ENCODE measurements at regions not wholly inside any gene's neighbourhood (a gene's known extent, or its start where the extent isn't known, plus 50 kb on each side); places are given as distances from the start of the nearest gene placed in this dataset.
A peak's percentile ranks its signal among the peaks of the same experiment; 100 is the strongest.
"Not testable (repeated sequence)": the region's sequence is repeated elsewhere in the genome, so short reads cannot be mapped to it uniquely, and the experiment has no call there.

DNA sequence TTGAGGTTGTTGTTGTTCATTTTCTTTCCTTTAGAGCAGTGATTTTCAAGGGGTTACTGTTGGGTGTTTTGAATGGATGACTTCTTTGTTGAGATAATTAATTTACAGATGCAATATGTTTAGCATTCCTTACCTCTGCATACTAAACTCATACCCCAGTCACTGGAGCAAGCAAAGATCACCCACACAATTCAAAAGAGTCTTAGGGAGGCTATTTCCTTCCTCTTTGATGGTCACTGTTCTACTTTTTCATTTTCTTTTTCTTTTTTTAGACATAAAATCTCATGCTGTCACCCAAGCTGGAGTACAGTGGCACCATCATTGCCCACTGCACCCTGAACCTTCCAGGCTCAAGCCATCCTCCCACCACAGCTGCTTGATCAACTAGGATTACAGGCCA, 723.8 kb upstream of the DEFB115 start:
- H3K79me1 ChIP-seq (ENCODE audit: low read length), result not testable (repeated sequence)

DNA sequence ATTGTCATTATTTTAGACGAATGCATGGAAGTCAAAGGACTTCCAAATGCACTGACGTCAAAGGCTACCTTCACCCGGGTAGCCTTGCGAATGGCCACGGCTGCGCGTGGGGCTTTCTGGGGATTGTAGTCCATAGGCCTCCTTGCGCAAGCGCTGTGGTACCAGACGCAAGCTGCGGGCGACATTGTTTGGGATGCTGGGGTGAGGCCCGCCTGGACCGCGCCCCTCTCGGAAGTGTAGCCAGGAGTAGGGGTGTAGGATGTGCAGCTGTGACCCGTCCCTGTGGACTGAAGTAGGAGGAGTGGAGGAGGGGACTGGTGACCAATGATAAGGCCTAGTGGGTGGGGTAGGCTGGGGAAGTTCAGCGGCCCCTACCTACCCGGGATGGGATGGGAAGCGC, 720.0 kb upstream of the DEFB115 start:
- WGBS (ENCODE audit: extremely low coverage, insufficient coverage, insufficient read length), result no CpG with 5 or more reads among the region's 20 CpGs
- Histone ChIP-seq H3K4me2 (ENCODE audit: low read length) (peak overlapping the region; percentile 20), H3K4me3 (ENCODE audit: low read depth, low read length) (peak overlapping the region; percentile 56), H4K8ac (ENCODE audit: low read depth, low read length) (peak overlapping the region; percentile 76)
- H2BK5ac ChIP-seq (ENCODE audit: low read depth, low read length, poor library complexity); H3K79me2 ChIP-seq (ENCODE audit: control insufficient read depth, insufficient read depth, low read length, poor library complexity); H3K14ac ChIP-seq (ENCODE audit: low read length); H3K18ac ChIP-seq (ENCODE audit: low read length); H3K4ac ChIP-seq (ENCODE audit: low read depth, low read length); H3K79me1 ChIP-seq (ENCODE audit: low read length); H3K23ac ChIP-seq (ENCODE audit: low read length); H2BK12ac ChIP-seq (ENCODE audit: low read length); H2AK5ac ChIP-seq (ENCODE audit: low read length); H3K27me3 ChIP-seq (ENCODE audit: insufficient read depth, low read length); H3K4me1 ChIP-seq (ENCODE audit: control insufficient read depth in 1 of 2, insufficient read depth in 2 of 2, low read length in 2 of 2); H3K27ac ChIP-seq (ENCODE audit: low read depth, low read length); H4K91ac ChIP-seq (ENCODE audit: low read depth, low read length); H3K36me3 ChIP-seq (ENCODE audit: control insufficient read depth in 1 of 2, insufficient read depth in 2 of 2, low read length in 2 of 2); H2AFZ ChIP-seq (ENCODE audit: insufficient read depth, low read length, poor library complexity); H4K12ac ChIP-seq (ENCODE audit: low read depth, low read length); H2BK120ac ChIP-seq (ENCODE audit: insufficient read depth, low read length, poor library complexity); H3K9me3 ChIP-seq (ENCODE audit: insufficient read depth, low read depth, low read length); H3K9ac ChIP-seq (ENCODE audit: low read length): not testable (repeated sequence)
- peak in 1 of 2 donors; percentile 10 for DNase-seq

More for the DNA sequence above, 723.8 kb upstream of the DEFB115 start:
- H3K18ac ChIP-seq (ENCODE audit: low read length); H2AFZ ChIP-seq (ENCODE audit: insufficient read depth, low read length, poor library complexity); H2BK5ac ChIP-seq (ENCODE audit: low read depth, low read length, poor library complexity); H3K14ac ChIP-seq (ENCODE audit: low read length); H3K79me2 ChIP-seq (ENCODE audit: control insufficient read depth, insufficient read depth, low read length, poor library complexity); H3K23ac ChIP-seq (ENCODE audit: low read length); H3K9ac ChIP-seq (ENCODE audit: low read length); H4K8ac ChIP-seq (ENCODE audit: low read depth, low read length); H3K27me3 ChIP-seq (ENCODE audit: insufficient read depth, low read length); H3K36me3 ChIP-seq (ENCODE audit: control insufficient read depth in 1 of 2, insufficient read depth in 2 of 2, low read length in 2 of 2); H3K9me3 ChIP-seq (ENCODE audit: insufficient read depth, low read depth, low read length); H2BK120ac ChIP-seq (ENCODE audit: insufficient read depth, low read length, poor library complexity); H3K4me1 ChIP-seq (ENCODE audit: control insufficient read depth in 1 of 2, insufficient read depth in 2 of 2, low read length in 2 of 2); H2AK5ac ChIP-seq (ENCODE audit: low read length); H3K4ac ChIP-seq (ENCODE audit: low read depth, low read length); H3K4me3 ChIP-seq (ENCODE audit: low read depth, low read length); H2BK12ac ChIP-seq (ENCODE audit: low read length); H3K27ac ChIP-seq (ENCODE audit: low read depth, low read length); H4K91ac ChIP-seq (ENCODE audit: low read depth, low read length); DNase-seq; H4K12ac ChIP-seq (ENCODE audit: low read depth, low read length); H3K4me2 ChIP-seq (ENCODE audit: low read length): not testable (repeated sequence)

DNA sequence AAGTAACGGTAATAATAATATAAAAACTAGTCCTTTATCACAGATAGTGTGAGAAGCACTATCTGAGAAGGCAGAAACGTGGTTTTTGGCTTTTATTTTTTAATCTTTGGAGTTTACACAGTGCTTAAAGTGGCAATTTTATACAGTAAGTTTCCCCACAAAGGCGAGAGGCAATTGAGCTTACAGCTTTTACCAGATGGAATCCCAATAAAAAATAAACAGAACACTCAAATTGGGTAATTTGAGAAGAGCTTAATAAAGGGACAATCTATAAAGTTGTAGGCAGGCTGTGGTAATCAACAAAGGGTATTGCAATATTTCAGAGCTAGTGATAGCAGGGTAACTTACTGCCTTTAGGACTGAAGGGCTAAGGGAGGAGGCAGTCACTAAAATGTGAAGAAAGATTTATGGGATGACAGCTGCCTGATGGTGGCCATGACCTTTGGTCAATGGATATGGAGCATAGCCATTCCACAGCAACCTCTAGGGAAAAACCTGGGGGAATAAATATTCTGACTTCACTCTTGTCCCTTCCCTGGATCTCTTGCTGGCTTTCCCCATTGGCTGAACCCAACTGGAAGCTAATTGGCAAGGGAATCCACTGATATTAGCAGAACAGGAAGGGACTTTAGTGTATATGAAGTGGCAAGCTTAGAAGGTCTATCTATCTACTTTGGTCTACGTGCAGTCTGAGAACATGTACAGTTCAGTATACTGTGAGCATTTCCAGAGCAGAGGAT, 717.0 kb upstream of the DEFB115 start:
- not testable (repeated sequence) for H4K12ac ChIP-seq (ENCODE audit: low read depth, low read length); H3K4me2 ChIP-seq (ENCODE audit: low read length); H4K8ac ChIP-seq (ENCODE audit: low read depth, low read length); H3K27me3 ChIP-seq (ENCODE audit: insufficient read depth, low read length); H3K9me3 ChIP-seq (ENCODE audit: insufficient read depth, low read depth, low read length); H3K4me3 ChIP-seq (ENCODE audit: low read depth, low read length); H2AFZ ChIP-seq (ENCODE audit: insufficient read depth, low read length, poor library complexity); H3K18ac ChIP-seq (ENCODE audit: low read length); H3K27ac ChIP-seq (ENCODE audit: low read depth, low read length); H3K4ac ChIP-seq (ENCODE audit: low read depth, low read length); H2BK120ac ChIP-seq (ENCODE audit: insufficient read depth, low read length, poor library complexity); H3K9ac ChIP-seq (ENCODE audit: low read length); H3K23ac ChIP-seq (ENCODE audit: low read length); H3K79me2 ChIP-seq (ENCODE audit: control insufficient read depth, insufficient read depth, low read length, poor library complexity); H3K4me1 ChIP-seq (ENCODE audit: control insufficient read depth in 1 of 2, insufficient read depth in 2 of 2, low read length in 2 of 2); H3K36me3 ChIP-seq (ENCODE audit: control insufficient read depth in 1 of 2, insufficient read depth in 2 of 2, low read length in 2 of 2); H4K91ac ChIP-seq (ENCODE audit: low read depth, low read length); H3K14ac ChIP-seq (ENCODE audit: low read length); H2BK5ac ChIP-seq (ENCODE audit: low read depth, low read length, poor library complexity); DNase-seq; H2BK12ac ChIP-seq (ENCODE audit: low read length); H3K79me1 ChIP-seq (ENCODE audit: low read length); H2AK5ac ChIP-seq (ENCODE audit: low read length)
- no CpG with 5 or more reads among the region's 4 CpGs for WGBS (ENCODE audit: extremely low coverage, insufficient coverage, insufficient read length)

DNA sequence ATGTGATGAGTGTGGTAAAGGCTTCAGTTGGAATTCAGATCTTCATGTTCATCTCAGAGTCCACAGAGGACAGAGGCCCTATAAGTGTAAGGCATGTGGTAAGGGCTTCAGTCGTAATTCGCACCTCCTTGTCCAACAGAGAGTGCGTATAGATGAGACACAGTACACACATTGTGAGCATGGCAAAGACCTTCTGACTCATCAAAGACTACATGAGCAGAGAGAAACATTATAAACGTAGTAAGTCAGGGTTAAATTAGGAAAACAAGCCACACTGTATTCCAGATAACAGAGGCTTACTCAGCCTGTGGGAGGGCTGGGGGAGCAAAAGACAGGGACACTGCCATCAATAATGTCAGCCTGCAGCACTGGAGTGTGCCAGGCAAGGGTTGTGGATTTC, 706.2 kb upstream of the DEFB115 start:
- WGBS (ENCODE audit: extremely low coverage, insufficient coverage, insufficient read length), result no CpG with 5 or more reads among the region's 4 CpGs
- H3K4me1 ChIP-seq (ENCODE audit: control insufficient read depth in 1 of 2, insufficient read depth in 2 of 2, low read length in 2 of 2); H3K9me3 ChIP-seq (ENCODE audit: insufficient read depth, low read depth, low read length); H3K27ac ChIP-seq (ENCODE audit: low read depth, low read length); H3K36me3 ChIP-seq (ENCODE audit: control insufficient read depth in 1 of 2, insufficient read depth in 2 of 2, low read length in 2 of 2); H3K79me2 ChIP-seq (ENCODE audit: control insufficient read depth, insufficient read depth, low read length, poor library complexity); H3K79me1 ChIP-seq (ENCODE audit: low read length); H3K4me3 ChIP-seq (ENCODE audit: low read depth, low read length); H3K4me2 ChIP-seq (ENCODE audit: low read length); DNase-seq; H2BK12ac ChIP-seq (ENCODE audit: low read length); H4K8ac ChIP-seq (ENCODE audit: low read depth, low read length); H2AK5ac ChIP-seq (ENCODE audit: low read length); H3K23ac ChIP-seq (ENCODE audit: low read length); H3K27me3 ChIP-seq (ENCODE audit: insufficient read depth, low read length); H3K9ac ChIP-seq (ENCODE audit: low read length); H4K91ac ChIP-seq (ENCODE audit: low read depth, low read length); H2AFZ ChIP-seq (ENCODE audit: insufficient read depth, low read length, poor library complexity); H2BK5ac ChIP-seq (ENCODE audit: low read depth, low read length, poor library complexity); H3K14ac ChIP-seq (ENCODE audit: low read length); H2BK120ac ChIP-seq (ENCODE audit: insufficient read depth, low read length, poor library complexity); H4K12ac ChIP-seq (ENCODE audit: low read depth, low read length); H3K18ac ChIP-seq (ENCODE audit: low read length); H3K4ac ChIP-seq (ENCODE audit: low read depth, low read length): not testable (repeated sequence)

All from trophoblast cell (in vitro differentiated cells and primary cell).